ENCODE measurements at regions not wholly inside any gene's neighbourhood (a gene's known extent, or its start where the extent isn't known, plus 50 kb on each side); places are given as distances from the start of the nearest gene placed in this dataset.

- no peak for DNase-seq
These were observed 142.0 kb upstream of the CCL2 start for GRCh38 chr17:34113089-34113488.

DNA sequence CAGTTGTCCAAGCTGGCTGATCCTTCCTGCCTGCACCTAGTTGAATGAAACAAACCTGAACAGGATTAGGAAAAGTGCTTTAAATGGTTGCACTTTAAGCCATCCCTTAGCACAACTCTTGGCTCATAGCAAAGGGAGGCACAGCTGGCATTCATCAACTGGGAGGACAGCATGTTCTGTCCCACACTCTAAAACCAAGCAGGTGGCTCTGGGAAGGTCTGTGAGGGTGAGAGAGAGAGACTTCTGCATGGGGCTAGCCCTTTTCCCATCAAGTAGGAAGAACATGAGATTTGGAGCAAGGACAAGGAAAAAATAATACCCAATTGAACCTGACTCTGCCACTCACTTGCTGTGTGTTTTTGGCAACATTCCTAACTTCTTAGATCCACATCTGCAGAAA, 140.9 kb upstream of the CCL2 start:
- no peak for DNase-seq

DNA sequence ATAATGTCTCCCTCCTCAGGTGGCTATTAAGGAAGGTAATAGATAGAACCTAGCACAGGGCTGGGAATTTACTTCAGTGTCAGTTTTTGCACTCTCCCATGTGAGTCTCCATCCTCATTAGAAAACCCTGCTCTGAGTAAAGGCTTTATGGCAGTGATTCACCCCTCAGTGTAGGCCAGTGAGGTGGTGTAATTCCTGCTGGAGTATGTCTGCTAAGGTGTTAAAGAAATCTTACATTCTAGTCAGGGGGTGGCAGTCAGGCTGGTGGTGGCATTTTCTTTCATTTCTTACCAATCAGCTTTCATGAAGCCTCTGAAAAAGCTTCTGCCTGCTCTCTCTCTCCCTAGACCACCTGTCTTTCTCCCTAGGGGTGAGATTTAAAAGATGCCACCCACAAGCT, 138.8 kb upstream of the CCL2 start:
- DNase-seq = no peak

DNA sequence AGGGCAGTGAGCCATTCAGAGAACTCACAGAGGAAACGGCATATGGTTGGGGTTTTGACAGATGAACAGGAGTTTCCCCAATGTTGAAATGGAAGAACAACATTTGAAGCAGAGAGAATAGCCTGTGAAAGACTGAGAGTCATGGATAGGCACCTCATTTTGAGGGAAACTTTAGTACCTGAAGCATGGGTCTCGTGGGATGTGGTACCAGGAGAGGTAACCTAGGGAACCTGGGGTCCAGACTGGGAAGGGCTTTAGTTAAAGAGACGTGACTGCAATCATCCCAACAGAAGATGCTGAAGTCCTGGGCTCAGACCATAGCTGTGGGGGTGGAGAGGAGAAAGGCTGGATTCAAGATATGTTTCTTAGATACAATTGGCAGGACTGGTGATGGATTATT, 137.8 kb upstream of the CCL2 start:
- no peak for DNase-seq

GRCh38 chr17:34117811-34118210, 137.3 kb upstream of the CCL2 start:
- no peak for DNase-seq

DNA sequence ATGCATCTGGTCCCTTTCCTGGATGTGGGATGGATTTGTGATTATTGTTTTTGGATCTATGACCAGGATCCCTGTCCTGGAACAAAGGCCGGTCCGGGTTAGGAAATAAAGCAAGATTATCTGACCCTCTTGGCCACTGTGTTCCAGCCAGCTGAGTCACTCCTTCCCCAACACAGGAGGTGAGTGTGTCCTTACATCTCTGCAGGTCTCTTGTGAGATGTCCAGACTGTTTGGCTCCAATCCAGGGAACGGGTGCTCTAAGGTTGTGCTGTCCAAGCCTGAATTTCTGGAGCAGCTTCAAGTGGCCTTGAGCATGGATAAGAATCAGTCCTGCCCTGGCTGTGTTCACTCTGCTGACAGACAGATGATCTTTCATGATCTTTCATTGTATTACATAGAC, 136.5 kb upstream of the CCL2 start:
- DNase-seq = no peak

DNA sequence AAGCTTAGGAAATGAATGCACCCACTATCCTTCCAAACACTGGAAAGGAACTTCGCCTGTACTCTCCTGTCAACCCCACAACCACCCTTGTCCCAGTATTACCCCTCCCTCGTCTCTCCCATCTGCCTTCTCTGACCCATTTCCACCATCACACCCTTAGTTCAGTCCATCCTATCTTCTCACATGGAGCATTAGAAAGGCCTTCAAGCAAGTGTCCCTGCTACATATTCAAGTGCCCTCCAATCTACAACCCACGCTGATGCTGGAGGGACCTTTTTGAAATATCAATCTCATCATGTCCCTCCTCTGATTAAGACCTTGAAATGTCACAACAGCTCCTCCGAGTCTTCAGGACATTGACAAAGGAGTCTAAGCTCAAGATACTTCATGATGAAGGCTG, 133.8 kb upstream of the CCL2 start:
- DNase-seq = no peak

GRCh38 chr17:34122515-34122914, 132.6 kb upstream of the CCL2 start:
- DNase-seq = no peak

GRCh38 chr17:34125010-34125409, 130.1 kb upstream of the CCL2 start:
- no peak for DNase-seq

- DNase-seq = no peak
These were observed 129.2 kb upstream of the CCL2 start for GRCh38 chr17:34125921-34126320.

DNA sequence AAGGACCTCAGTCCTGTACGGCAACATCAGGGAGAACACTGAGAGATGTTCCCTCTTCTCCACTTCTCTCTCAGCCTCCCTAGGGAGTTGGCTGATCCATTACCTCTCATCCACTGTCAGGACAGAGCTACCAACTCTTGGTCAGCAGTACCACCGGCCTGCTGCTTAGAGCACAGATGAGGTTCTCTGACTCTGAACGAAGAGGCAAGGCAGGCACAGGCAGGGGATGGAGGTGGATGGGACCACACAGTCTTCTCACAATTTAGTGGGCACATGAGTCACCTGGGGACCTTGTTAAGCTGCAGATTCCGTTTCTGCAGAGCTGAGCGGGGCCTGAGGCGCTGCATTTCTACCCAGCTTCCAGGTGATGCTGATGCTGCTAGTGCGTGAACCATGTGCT, 128.6 kb upstream of the CCL2 start:
- no peak for DNase-seq

DNA sequence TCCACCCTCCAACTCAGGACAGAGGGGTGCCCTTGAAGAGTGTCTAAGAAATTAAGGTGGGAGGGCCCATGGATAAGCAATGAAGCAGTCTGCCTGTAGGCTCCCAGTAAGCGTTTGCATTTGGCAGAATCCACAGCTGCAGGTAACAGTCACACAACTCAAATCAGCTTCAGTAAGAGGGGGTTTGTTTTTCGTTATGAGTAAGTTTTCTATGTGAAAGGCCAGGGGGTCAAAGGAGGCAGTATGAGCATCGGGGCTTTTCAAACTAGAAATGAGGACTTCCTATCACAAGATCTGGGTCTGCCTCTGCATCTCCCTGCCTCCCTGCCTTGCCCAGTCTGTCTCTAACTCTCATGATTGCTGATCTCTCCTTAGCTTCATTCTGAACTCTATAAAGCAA, 128.1 kb upstream of the CCL2 start:
- DNase-seq = no peak

- DNase-seq = no peak
These were observed 124.5 kb upstream of the CCL2 start for GRCh38 chr17:34130544-34130943.

DNA sequence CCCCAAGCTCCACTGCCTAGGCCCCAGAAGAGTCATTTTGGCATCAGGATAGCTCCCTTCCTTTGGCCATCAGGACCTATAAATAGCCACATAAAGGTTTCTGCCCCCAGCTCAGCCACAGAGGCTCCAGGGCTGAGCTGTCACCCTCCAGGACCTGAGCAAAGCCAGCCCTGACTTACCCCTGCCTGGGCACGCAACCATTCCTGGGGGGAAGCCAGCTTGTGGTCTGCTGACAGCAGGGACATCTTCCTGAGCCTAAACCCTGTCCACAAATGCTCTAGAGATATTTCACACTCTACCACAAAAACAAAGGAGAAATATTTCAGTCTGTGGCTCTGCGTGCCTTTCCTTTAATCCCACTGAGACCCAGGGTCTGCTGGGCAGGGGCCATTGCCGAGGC, 123.7 kb upstream of the CCL2 start:
- no peak for DNase-seq

- no peak for DNase-seq
These were observed 121.7 kb upstream of the CCL2 start for GRCh38 chr17:34133350-34133749.

GRCh38 chr17:34135841-34136240, 119.2 kb upstream of the CCL2 start:
- no peak for DNase-seq

- DNase-seq = no peak
These were observed 115.1 kb upstream of the CCL2 start for GRCh38 chr17:34140006-34140405.

DNA sequence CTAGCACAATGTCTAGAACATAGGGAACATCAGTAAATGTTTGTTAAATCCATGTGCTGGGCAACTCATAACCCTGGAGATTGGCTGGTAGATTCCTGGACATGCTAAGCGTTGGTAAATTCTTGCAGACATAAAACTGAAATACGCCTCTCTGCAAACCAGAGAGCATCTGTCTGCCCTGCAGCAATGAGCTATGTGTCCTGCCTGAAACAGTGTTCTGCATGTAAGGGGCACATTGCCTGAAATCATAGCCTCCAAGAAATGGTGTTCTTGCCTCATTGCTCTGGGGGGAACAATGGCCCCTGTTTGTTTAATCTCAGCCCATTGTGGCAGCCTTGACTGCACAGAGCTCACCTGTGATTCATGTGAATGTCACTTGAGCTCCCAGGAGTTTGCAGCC, 113.5 kb upstream of the CCL2 start:
- DNase-seq = no peak

DNA sequence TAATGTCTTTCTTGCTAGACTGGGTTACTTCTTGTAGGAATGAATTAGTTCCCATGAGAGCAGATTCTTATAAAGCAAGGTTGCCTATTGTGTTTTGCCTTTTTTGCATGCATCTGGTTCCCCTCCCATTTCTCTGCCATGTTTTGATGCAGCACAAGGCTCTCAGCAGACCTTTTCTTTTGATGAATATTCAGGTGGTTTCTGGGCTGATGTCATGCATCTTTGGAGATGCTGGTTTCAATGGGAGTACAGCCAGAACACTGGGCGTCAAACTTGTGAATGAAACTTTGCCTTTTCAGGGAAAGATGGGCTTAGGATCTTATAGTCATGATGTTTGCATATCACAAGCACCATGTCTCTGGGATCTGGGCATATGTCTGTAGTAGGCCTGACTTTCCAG, 111.7 kb upstream of the CCL2 start:
- no peak for DNase-seq

GRCh38 chr17:34146440-34147043, 108.5 kb upstream of the CCL2 start:
- DNase-seq = peak; percentile 12

GRCh38 chr17:34151102-34151501, 104.0 kb upstream of the CCL2 start:
- DNase-seq = no peak

GRCh38 chr17:34153991-34154390, 101.1 kb upstream of the CCL2 start:
- no peak for DNase-seq

DNA sequence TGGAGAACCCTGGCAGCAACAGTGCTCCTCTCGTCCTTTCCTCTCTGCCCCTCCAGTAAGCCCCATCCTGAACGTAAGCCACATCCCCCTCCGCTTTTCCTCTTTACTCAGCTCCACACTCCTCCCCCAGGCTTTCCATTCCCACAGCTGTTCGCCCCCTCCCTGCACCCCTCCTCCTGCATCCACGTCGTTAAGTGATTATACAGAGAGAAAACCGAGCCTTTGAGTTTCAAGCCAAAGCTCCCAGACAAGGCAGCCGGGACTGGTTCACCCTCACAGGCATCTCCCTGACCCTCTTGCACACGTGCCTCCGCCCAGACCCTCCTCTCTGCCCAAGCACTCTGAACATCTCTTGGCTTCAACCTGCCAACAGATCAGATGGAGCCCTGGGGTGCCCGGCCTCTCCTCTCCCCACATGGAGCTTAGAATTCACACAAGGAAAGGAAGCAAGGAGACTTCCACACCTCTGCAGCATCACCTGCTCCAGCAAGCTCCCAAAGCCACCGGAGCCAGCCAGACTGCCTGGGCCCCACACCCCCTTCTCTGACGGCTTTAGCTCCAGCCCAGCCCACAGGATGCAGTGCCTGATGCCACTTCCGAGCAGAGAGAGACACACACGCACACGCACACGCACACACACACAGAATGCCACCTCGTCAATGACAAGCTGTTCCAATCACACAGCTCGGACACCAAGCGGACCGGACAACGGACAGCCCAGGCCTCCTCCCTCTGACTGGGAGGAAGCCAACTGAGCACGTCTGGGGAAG, 99.9 kb upstream of the CCL2 start:
- DNase-seq = no peak

DNA sequence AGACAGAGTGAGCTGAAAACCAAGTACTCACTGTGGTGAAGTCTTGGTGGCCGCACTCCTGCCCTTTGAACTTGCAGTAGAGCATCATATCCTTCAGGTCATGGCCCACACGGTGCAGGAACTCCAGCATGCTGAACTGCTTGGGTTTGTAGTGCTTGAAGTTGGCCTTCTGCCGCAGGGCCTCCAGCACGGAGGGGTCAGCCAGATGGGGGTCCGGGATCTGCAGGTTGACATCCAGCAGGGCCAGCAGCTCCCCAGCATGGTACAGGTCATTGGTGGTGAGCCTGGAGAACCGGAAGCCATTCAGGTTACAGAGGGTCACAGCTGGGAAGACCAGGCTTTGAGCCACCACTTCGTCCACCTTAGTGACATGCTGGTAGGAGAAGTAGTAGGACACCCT, 99.1 kb upstream of the CCL2 start:
- DNase-seq = no peak

GRCh38 chr17:34156401-34156740, 98.7 kb upstream of the CCL2 start:
- no peak for DNase-seq
